ENCODE measurements at regions not wholly inside any gene's neighbourhood (a gene's known extent, or its start where the extent isn't known, plus 50 kb on each side); places are given as distances from the start of the nearest gene placed in this dataset.
A peak's percentile ranks its signal among the peaks of the same experiment; 100 is the strongest.

- no CpG with 5 or more reads among the region's 3 CpGs for WGBS, 2 experiments (ENCODE audit: insufficient coverage in 2 of 2)
- no peak overlapping the region for H3K27ac ChIP-seq (ENCODE audit: low read depth, low read length, severe bottlenecking)
- H3K9me3 ChIP-seq (ENCODE audit: control insufficient read depth, low read length): no peaks in the 10 kb centered on the region
- H3K36me3 ChIP-seq (ENCODE audit: control insufficient read depth, insufficient read depth, low read length): no peaks in the 10 kb centered on the region
- H3K4me1 ChIP-seq (ENCODE audit: control insufficient read depth, insufficient read depth, low read length, poor library complexity, severe bottlenecking): no peaks in the 10 kb centered on the region
- no peak overlapping the region for H3K4me3 ChIP-seq (ENCODE audit: extremely low read depth, insufficient read depth, low read length, poor library complexity, severe bottlenecking)
Observed at GRCh38 chr10:90530521-90530920, 327.3 kb downstream of the HTR7 start.

GRCh38 chr10:90557385-90557784 is 300.5 kb downstream of the HTR7 start:
- Histone ChIP-seq H3K4me3 (ENCODE audit: extremely low read depth, insufficient read depth, low read length, poor library complexity, severe bottlenecking) (no peak overlapping the region), H3K9me3 (ENCODE audit: control insufficient read depth, low read length) (no peaks in the 10 kb centered on the region), H3K36me3 (ENCODE audit: control insufficient read depth, insufficient read depth, low read length) (no peaks in the 10 kb centered on the region), H3K27ac (ENCODE audit: low read depth, low read length, severe bottlenecking) (no peak overlapping the region), H3K4me1 (ENCODE audit: control insufficient read depth, insufficient read depth, low read length, poor library complexity, severe bottlenecking) (no peaks in the 10 kb centered on the region)
- no CpG with 5 or more reads among the region's 1 CpG for WGBS, 2 experiments (ENCODE audit: insufficient coverage in 2 of 2)

GRCh38 chr10:90560331-90560730 is 297.5 kb downstream of the HTR7 start:
- Histone ChIP-seq H3K9me3 (ENCODE audit: control insufficient read depth, low read length) (no peaks in the 10 kb centered on the region), H3K36me3 (ENCODE audit: control insufficient read depth, insufficient read depth, low read length) (no peaks in the 10 kb centered on the region), H3K27ac (ENCODE audit: low read depth, low read length, severe bottlenecking) (no peak overlapping the region), H3K4me1 (ENCODE audit: control insufficient read depth, insufficient read depth, low read length, poor library complexity, severe bottlenecking) (no peaks in the 10 kb centered on the region), H3K4me3 (ENCODE audit: extremely low read depth, insufficient read depth, low read length, poor library complexity, severe bottlenecking) (no peak overlapping the region)
- WGBS, 2 experiments (ENCODE audit: insufficient coverage in 2 of 2): no CpG with 5 or more reads among the region's 2 CpGs

- Histone ChIP-seq H3K9me3 (ENCODE audit: control insufficient read depth, low read length) (no peaks in the 10 kb centered on the region), H3K27ac (ENCODE audit: low read depth, low read length, severe bottlenecking) (no peak overlapping the region), H3K36me3 (ENCODE audit: control insufficient read depth, insufficient read depth, low read length) (no peaks in the 10 kb centered on the region), H3K4me3 (ENCODE audit: extremely low read depth, insufficient read depth, low read length, poor library complexity, severe bottlenecking) (no peak overlapping the region), H3K4me1 (ENCODE audit: control insufficient read depth, insufficient read depth, low read length, poor library complexity, severe bottlenecking) (no peaks in the 10 kb centered on the region)
- 77 to 89% methylated on average over 3 to 4 of the region's 4 CpGs for WGBS, 2 experiments (ENCODE audit: insufficient coverage in 2 of 2)
Observed at GRCh38 chr10:90561666-90562065, 296.2 kb downstream of the HTR7 start.

GRCh38 chr10:90571481-90572258 is 286.2 kb downstream of the HTR7 start:
- H3K27ac ChIP-seq (ENCODE audit: low read depth, low read length, severe bottlenecking): no peak overlapping the region
- no peaks in the 10 kb centered on the region for H3K4me1 ChIP-seq (ENCODE audit: control insufficient read depth, insufficient read depth, low read length, poor library complexity, severe bottlenecking)
- no peak overlapping the region for H3K4me3 ChIP-seq (ENCODE audit: extremely low read depth, insufficient read depth, low read length, poor library complexity, severe bottlenecking)
- no peaks in the 10 kb centered on the region for H3K36me3 ChIP-seq (ENCODE audit: control insufficient read depth, insufficient read depth, low read length)
- 90 to 94% methylated on average over 3 to 5 of the region's 8 CpGs for WGBS, 2 experiments (ENCODE audit: insufficient coverage in 2 of 2)
- H3K9me3 ChIP-seq (ENCODE audit: control insufficient read depth, low read length): no peaks in the 10 kb centered on the region

GRCh38 chr10:90575125-90575524 is 282.7 kb downstream of the HTR7 start:
- H3K9me3 ChIP-seq (ENCODE audit: control insufficient read depth, low read length): no peaks in the 10 kb centered on the region
- WGBS, 2 experiments (ENCODE audit: insufficient coverage in 2 of 2): 100% methylated on average over 1 of the region's 3 CpGs; no CpG with 5 or more reads in 1 of the 2 experiments
- no peaks in the 10 kb centered on the region for H3K4me1 ChIP-seq (ENCODE audit: control insufficient read depth, insufficient read depth, low read length, poor library complexity, severe bottlenecking)
- H3K4me3 ChIP-seq (ENCODE audit: extremely low read depth, insufficient read depth, low read length, poor library complexity, severe bottlenecking): no peak overlapping the region
- no peak overlapping the region for H3K27ac ChIP-seq (ENCODE audit: low read depth, low read length, severe bottlenecking)
- H3K36me3 ChIP-seq (ENCODE audit: control insufficient read depth, insufficient read depth, low read length): no peaks in the 10 kb centered on the region

- no peaks in the 10 kb centered on the region for H3K36me3 ChIP-seq (ENCODE audit: control insufficient read depth, insufficient read depth, low read length)
- no peak overlapping the region for H3K4me3 ChIP-seq (ENCODE audit: extremely low read depth, insufficient read depth, low read length, poor library complexity, severe bottlenecking)
- H3K9me3 ChIP-seq (ENCODE audit: control insufficient read depth, low read length): no peaks in the 10 kb centered on the region
- no peaks in the 10 kb centered on the region for H3K4me1 ChIP-seq (ENCODE audit: control insufficient read depth, insufficient read depth, low read length, poor library complexity, severe bottlenecking)
- no CpG with 5 or more reads among the region's 1 CpG for WGBS, 2 experiments (ENCODE audit: insufficient coverage in 2 of 2)
- H3K27ac ChIP-seq (ENCODE audit: low read depth, low read length, severe bottlenecking): no peak overlapping the region
Observed at GRCh38 chr10:90577569-90577968, 280.3 kb downstream of the HTR7 start.

DNA sequence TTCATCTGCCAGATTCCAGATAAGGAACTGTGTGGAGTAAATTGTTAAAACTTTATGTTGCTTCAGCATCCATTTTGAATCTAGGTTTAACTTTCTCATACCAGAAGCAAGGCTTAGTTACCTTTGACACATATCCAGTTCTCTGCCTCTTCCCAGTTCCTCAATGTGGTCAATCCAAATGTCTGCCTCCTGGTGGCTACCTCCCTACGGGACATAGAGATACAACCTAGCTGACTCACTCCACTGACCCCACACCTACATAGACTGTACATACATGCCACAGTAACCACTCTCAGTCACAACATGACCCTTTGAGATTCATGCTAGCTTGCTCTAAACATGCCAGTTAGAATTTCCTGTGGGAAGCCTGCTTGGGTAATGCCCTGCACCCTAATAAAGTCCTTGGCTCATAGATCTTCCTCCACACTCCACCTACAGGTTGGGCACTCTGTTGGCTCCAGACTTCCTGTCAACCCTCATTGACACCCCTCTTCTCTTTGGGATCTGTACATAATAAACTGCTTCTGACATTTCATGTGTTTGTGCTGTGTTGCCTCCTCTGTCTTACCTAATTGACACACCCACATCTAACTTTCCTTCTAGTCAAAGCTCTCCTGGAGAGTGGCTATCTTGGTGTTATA is 278.1 kb downstream of the HTR7 start:
- 77 to 83% methylated on average over 1 of the region's 1 CpG for WGBS, 2 experiments (ENCODE audit: insufficient coverage in 2 of 2)
- Histone ChIP-seq H3K36me3 (ENCODE audit: control insufficient read depth, insufficient read depth, low read length) (no peaks in the 10 kb centered on the region), H3K27ac (ENCODE audit: low read depth, low read length, severe bottlenecking) (no peak overlapping the region), H3K9me3 (ENCODE audit: control insufficient read depth, low read length) (no peaks in the 10 kb centered on the region), H3K4me3 (ENCODE audit: extremely low read depth, insufficient read depth, low read length, poor library complexity, severe bottlenecking) (no peak overlapping the region), H3K4me1 (ENCODE audit: control insufficient read depth, insufficient read depth, low read length, poor library complexity, severe bottlenecking) (no peaks in the 10 kb centered on the region)

GRCh38 chr10:90583416-90583815 is 274.4 kb downstream of the HTR7 start:
- Histone ChIP-seq H3K4me3 (ENCODE audit: extremely low read depth, insufficient read depth, low read length, poor library complexity, severe bottlenecking) (no peak overlapping the region), H3K36me3 (ENCODE audit: control insufficient read depth, insufficient read depth, low read length) (no peaks in the 10 kb centered on the region), H3K4me1 (ENCODE audit: control insufficient read depth, insufficient read depth, low read length, poor library complexity, severe bottlenecking) (peaks cover 16% of the 10 kb centered on the region), H3K9me3 (ENCODE audit: control insufficient read depth, low read length) (no peaks in the 10 kb centered on the region), H3K27ac (ENCODE audit: low read depth, low read length, severe bottlenecking) (no peak overlapping the region)
- WGBS, 2 experiments (ENCODE audit: insufficient coverage in 2 of 2): 100% methylated on average over 2 of the region's 3 CpGs; no CpG with 5 or more reads in 1 of the 2 experiments

DNA sequence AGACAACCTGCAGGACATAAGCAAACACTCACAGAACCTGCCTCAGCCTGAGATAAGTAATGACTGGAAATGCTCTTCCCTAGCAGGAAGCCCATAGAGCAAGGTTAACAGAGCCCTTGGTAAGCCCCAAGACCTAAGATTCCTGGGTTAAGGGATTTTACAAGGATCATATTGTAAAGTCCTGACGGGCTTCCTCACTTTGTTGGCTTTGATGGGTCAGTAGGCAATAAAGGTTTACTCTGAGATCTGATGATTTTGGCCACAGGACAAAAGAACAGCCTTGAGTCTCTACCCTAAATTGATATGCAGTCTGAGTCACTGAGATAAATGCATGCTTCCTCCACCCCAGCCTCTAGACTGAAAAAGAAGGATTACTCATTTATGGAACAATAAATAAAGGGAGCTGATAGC is 270.8 kb downstream of the HTR7 start:
- H3K4me1 ChIP-seq (ENCODE audit: control insufficient read depth, insufficient read depth, low read length, poor library complexity, severe bottlenecking): peaks cover 16% of the 10 kb centered on the region
- H3K4me3 ChIP-seq (ENCODE audit: extremely low read depth, insufficient read depth, low read length, poor library complexity, severe bottlenecking): no peak overlapping the region
- WGBS, 2 experiments (ENCODE audit: insufficient coverage in 2 of 2): 67 to 71% methylated on average over 1 of the region's 1 CpG
- H3K27ac ChIP-seq (ENCODE audit: low read depth, low read length, severe bottlenecking): peak overlapping the region; percentile 29
- H3K9me3 ChIP-seq (ENCODE audit: control insufficient read depth, low read length): no peaks in the 10 kb centered on the region
- no peaks in the 10 kb centered on the region for H3K36me3 ChIP-seq (ENCODE audit: control insufficient read depth, insufficient read depth, low read length)

- WGBS, 2 experiments (ENCODE audit: insufficient coverage in 2 of 2): no CpG with 5 or more reads among the region's 2 CpGs
- Histone ChIP-seq H3K4me1 (ENCODE audit: control insufficient read depth, insufficient read depth, low read length, poor library complexity, severe bottlenecking) (peaks cover 20% of the 10 kb centered on the region), H3K9me3 (ENCODE audit: control insufficient read depth, low read length) (no peaks in the 10 kb centered on the region), H3K36me3 (ENCODE audit: control insufficient read depth, insufficient read depth, low read length) (no peaks in the 10 kb centered on the region), H3K27ac (ENCODE audit: low read depth, low read length, severe bottlenecking) (peak overlapping the region; percentile 29), H3K4me3 (ENCODE audit: extremely low read depth, insufficient read depth, low read length, poor library complexity, severe bottlenecking) (no peak overlapping the region)
Observed at GRCh38 chr10:90587561-90587960, 270.3 kb downstream of the HTR7 start.

Data from mesodermal cell (in vitro differentiated cells).